HL-60/S4 treated with phorbol 12-myristate 13-acetate at 8.2 ng/mL for 4 days and 3 days (cell line): ENCODE measurements at regions not wholly inside any gene's neighbourhood (a gene's known extent, or its start where the extent isn't known, plus 50 kb on each side); places are given as distances from the start of the nearest gene placed in this dataset.

Experiments used
- in situ Hi-C: fragments of 300-500 bp; cut with MboI; formaldehyde crosslinking; loops from 2 replicates; pipeline ENCODE4 v1.15.0; 2022; ENCODE audit warnings: low sequenced_read_pairs

DNA sequence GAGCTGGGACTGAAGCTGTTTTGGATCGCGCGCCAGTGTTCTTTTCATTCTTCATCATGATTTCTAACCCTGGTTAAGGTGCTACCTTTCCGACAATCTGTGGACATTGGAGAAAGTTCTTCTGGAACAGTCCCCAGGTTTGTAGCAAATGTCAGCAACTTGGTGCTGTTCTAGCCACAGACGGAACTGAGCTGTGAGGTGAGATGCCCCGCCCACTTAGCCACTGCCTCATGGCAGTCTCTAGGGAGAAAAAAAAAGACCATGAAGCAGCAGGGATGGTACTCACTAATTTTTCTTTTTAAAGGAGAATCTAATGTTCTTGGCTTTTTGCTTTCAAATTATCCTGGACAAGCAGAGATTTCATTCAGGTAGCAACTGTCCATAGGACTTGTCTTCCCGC, 72.1 kb upstream of the STK32A start:
- in situ Hi-C loops = no loop called here

DNA sequence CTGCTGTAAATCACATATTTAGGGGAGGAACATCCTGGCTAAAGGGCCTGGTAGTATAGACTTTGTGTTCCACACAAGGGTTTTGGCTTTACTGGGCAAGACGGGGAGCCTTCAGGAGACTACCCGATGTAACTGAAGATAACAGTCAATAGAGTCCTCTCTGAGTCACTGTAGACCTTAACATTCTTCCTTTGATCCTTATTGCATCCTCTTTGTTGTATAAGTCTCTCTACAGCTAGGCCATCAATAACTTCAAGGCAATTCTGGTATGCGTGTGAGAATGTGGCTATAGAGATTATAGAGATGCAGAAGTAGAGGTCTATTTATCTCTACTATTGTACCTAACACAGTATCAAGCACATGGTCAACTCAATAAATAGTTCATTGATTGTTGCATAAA, 67.3 kb upstream of the STK32A start:
- in situ Hi-C loops = no loop called here

DNA sequence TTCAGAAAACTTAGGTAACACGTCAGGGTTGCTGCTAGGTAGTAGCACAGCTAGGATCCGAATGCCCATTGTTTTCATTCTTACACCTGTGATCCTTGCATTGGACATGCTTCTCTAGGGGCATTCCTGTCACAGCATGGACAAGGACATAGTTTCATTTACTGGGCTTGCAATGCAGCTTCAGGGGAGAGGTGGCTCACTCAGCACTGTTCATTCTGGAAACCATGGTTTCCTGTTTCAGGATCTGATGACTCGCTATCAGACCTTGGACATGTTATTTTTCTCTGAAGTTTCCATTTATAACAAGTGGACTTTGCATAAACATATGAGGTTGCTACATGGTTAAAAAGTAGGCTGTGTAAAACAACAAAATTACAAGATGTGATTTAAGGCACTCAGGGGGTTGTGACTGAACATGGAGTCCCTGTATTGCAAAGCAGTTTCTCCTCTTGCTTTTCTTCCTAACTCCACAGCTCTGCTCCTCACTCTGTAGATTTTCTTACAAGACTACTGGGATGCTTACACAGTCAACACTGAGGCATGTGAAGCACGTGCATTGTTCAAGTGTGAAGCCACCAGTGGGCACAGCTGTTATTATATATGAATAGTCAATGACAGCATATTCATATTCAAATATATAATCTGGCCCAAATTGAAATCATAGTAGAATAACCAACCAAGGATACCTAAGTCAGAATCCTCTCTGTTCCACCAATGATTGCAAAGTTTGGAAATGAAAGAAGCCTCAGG, 66.1 kb upstream of the STK32A start:
- in situ Hi-C loops = no loop called here

DNA sequence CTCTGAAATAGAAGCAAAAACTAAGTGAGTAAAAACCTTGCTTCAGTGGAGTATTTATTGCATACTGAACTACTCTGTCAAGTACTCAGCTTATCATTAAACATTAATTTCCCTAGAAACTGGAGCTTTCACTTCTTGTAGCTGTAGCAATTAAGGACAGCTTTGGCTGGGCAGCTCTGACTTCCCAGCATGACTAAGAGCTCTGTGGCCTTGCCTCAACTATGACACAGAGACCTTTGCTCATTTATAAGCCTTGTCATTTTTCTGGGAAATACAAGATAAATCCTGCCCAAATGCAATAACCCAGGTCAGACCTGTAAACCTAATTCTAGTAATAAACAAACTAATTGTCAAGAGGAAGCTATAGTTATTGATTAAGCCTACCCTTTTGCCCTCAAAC, 65.4 kb upstream of the STK32A start:
- in situ Hi-C loops = no loop called here

DNA sequence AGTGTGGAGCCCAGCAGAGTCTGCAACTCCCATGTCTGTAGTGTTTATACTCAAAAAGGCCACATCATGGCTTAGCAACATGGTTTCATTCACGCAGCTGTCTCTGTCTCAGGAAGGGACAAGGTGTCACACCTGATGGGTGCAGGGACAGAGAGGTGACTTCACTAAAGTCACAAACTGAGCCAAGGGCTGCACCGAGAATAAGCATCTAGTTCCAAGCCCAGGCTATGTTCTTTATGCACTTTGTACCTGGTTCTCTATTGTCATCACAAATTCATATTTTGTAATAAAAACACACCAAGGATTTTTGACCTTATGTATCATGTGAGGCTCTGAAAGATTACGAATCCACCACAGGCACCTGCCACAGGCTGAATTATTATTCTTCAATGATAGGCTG, 64.9 kb upstream of the STK32A start:
- in situ Hi-C loops = no loop called here

DNA sequence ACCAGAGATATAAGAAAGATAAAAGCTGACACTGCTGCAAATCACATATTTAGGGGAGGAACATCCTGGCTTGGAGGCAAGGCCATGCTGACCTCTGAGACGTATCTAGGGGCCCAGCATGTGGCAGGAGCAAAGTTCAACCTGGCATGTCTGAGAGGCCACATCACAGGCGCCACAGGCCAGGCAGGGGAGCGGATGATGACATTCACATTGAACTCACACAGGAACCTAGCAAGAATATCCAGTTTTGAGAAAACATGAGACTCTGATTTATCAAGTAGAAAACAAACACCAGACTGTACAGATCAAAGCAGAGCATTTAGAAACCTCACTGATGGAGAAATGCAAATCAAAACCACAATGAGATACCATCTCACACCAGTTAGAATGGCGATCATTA, 64.2 kb upstream of the STK32A start:
- in situ Hi-C loops = no loop called here

DNA sequence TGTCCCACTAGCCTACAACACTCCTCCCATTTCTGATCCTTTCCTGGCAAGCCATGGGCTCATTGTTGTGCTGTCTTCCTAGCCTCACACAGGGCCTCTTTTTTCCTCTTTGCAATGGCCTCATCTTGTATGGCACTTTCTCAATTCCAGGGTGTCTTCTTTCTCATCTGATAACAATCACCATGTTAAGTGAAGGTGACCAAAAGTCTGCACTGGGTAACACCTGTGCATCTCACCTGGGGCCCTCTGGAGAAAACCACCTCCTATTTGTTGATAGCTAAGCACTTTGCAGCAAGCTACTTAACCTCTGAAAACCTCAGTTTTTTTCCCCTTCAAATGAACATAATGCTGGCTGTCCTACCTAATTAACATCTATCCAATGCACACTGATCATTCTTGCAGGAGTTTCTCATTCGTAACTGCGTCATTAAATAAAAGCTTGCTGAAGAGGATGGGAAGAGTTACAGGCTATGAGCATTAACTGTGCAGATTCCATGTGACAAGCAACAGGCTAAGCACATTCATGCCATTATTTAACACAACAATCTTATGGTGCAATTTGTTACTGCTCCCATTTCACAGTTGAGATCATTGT, 60.1 kb upstream of the STK32A start:
- in situ Hi-C loops = loop anchor here (25.0 kb wide), 1 partner anchor 637 kb away; no protein-coding TSS in a partner anchor

DNA sequence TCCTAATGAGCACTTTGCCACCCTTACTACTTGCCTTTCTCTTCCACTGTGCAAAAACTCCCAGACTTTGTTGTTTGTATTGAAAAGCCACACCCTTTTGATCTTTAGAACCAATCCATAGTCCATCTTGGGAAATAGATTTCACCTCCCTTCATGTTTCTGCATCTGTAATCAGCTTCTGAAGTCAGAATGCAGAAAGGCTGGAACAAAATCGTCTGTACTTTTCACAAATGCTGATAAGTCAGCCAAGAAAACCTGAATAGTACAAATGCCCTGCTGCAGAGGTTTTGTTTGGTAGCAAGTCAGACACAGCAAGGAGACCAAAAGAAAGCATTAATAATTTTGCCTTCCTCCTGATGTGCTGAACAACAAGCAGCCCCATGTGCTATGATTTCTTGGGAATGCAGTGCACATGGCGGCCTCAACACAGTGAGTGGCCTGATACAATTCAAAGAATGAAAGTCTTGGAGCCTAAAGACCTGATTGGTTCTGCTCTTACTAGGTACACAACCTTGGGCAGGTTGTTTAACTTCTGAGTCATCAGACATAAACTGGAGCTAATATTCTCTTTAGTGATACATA, 59.2 kb upstream of the STK32A start:
- in situ Hi-C loops = loop anchor here (25.0 kb wide), 1 partner anchor 638 kb away; no protein-coding TSS in a partner anchor

DNA sequence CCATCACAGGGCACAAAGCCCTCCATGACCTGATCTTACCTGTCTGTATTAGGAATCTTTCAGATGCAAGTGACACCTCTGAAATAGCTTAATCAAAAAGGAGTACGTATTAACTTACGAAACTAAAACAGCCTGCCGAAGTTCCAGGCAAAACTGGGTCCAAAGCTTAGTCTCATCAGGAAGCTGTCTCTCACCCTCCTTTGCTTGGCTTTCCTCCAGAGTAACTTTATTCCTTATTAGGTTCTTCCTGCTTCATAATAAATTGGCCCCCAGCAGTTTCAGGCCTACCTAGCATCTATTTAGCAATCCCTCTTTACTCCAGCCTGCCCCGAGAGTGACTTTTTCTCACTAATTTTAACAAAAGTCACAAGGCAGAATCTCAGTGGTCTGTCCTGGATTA, 58.4 kb upstream of the STK32A start:
- in situ Hi-C loops = loop anchor here (25.0 kb wide), 1 partner anchor 639 kb away; no protein-coding TSS in a partner anchor

DNA sequence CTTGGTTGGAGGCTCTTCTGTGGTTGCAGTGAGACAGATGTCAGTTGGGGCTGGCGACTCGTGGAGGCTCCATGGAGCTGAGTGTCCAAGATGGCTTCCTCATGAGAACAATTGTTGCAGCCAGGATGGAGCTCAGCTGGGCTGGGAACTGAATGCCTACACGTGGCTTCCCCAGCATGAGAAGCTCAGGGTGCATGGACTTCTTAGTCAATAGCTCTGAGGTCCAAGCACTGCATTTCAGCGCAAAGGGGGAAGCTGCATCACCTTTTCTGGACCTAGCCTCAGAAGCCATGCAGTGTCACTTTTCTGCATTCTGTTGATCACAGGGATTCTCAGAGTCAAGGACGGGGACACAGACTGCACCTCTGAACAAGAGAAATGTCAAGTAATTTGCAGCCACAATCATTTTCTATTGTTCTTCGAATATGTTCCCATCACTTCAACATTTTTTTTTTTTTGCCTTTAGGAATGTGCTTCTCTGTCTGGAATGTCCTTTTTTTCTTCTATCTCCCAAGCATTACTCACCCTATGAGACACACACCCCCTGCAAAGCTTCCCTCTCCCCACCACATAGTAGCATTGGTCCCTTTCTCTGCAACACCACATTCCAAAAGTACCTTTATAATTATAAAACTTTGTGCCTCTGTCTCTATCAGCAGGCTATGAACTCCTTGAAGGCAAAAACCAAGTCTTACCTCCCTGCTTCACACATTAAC, 57.5 kb upstream of the STK32A start:
- in situ Hi-C loops = loop anchor here (25.0 kb wide), 1 partner anchor 640 kb away; no protein-coding TSS in a partner anchor

DNA sequence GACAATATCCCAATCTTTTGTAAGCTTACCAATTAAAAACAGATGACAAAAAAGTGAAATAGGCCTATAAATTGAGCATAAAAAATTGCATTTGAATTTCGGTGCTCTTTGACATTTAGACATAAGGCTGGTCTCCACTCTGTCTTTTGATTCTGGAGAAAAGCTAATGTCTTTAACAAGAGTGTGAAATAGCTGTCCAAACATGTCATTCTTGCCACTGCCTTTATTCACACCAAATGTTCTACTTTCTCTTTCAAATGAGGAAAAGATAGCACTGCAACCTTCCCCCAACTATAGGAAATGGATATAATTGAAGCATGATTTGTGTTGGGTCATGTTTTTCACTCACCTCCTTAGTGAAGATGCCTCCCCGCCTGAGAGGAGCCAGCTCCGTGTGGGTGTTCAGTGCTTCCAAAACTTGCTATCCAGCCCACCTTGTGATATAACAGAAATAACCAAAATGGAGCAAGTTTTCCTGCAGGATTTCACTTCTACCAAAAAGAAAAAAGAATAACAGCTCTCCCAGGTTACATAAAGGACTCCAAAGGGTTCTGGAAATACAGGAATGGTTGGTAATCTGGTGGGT, 55.2 kb upstream of the STK32A start:
- in situ Hi-C loops = loop anchor here (25.0 kb wide), 1 partner anchor 642 kb away; no protein-coding TSS in a partner anchor

DNA sequence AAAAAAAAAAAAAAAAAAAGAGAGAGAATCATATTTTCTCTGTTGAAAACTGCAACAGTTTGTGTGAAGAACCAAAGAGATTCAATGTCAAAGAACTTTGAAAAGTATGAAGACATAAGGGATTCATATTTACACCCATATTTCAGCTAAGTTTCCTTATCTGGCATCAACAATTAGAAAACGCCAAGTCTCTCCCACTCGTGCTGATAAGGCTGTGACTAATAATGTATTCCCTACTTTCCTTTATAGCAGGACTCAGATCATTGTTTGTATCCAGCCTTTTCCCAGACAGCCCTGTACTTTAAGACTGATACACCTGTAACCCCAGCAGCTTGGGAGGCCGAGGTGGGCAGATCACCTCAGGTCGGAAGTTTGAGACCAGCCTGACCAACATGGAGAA, 54.1 kb upstream of the STK32A start:
- in situ Hi-C loops = loop anchor here (25.0 kb wide), 1 partner anchor 643 kb away; no protein-coding TSS in a partner anchor
